HL-60 (cell line): ENCODE measurements at regions not wholly inside any gene's neighbourhood (a gene's known extent, or its start where the extent isn't known, plus 50 kb on each side); places are given as distances from the start of the nearest gene placed in this dataset.

Experiments used
- GABPA ChIP-seq: IDR thresholded peaks from 2 replicates; pipeline ENCODE4 v1.6.1; 2012; ENCODE audit warnings: low read depth
- POLR2AphosphoS5 ChIP-seq: IDR thresholded peaks from 2 replicates; pipeline ENCODE4 v1.6.1; 2012; ENCODE audit warnings: low read depth
- SPI1 ChIP-seq: IDR thresholded peaks from 2 replicates; pipeline ENCODE4 v1.6.1; 2012; ENCODE audit warnings: low read depth, mild to moderate bottlenecking, borderline replicate concordance
- TF ChIP-seq, protein P1 (sequence below): IDR thresholded peaks from one replicate; pipeline ENCODE4 v1.5.1; 2011; ENCODE audit warnings: low read length, control low read depth, inconsistent platforms; ENCODE audit not compliant: insufficient read depth
- TF ChIP-seq, protein P2 (sequence below): IDR thresholded peaks from 2 replicates; pipeline ENCODE4 v1.6.1; 2012; ENCODE audit warnings: low read depth; ENCODE audit not compliant: insufficient replicate concordance

DNA sequence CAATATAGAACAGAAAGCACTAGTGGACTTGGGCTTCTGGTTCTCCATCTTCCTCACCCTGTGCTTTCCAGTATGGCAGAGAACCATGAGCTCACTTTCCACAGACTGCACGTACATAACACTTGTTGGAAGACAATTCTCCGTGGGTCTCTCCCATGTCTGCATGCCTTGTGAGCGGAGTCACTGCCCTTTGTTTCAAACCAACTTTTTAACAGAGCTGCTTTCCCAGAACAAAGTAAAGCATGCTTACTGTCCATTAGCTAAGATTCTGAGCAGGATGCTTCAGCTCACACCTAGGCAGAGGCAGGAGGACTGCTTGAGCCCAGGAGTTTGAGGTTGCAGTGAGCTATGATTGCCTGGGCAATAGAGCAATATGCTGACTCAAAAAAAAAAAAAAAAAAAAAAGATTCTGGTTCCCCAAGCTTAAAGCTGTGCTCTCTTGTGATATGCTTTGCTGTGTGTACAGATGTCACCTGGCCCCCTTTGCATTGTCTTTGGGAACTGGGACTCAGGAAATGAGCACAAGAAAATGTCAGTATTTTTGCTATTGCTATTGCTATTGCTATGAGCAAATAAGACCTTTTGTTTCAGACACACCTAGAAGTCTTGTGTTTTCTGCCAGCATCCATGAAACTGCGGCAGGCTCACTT lies 54.6 kb upstream of the PTGR2 start:
- TF ChIP-seq, protein P1, sequence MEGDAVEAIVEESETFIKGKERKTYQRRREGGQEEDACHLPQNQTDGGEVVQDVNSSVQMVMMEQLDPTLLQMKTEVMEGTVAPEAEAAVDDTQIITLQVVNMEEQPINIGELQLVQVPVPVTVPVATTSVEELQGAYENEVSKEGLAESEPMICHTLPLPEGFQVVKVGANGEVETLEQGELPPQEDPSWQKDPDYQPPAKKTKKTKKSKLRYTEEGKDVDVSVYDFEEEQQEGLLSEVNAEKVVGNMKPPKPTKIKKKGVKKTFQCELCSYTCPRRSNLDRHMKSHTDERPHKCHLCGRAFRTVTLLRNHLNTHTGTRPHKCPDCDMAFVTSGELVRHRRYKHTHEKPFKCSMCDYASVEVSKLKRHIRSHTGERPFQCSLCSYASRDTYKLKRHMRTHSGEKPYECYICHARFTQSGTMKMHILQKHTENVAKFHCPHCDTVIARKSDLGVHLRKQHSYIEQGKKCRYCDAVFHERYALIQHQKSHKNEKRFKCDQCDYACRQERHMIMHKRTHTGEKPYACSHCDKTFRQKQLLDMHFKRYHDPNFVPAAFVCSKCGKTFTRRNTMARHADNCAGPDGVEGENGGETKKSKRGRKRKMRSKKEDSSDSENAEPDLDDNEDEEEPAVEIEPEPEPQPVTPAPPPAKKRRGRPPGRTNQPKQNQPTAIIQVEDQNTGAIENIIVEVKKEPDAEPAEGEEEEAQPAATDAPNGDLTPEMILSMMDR: no peak
- no peak for TF ChIP-seq GABPA
- no peak for TF ChIP-seq POLR2AphosphoS5
- TF ChIP-seq, protein P2, sequence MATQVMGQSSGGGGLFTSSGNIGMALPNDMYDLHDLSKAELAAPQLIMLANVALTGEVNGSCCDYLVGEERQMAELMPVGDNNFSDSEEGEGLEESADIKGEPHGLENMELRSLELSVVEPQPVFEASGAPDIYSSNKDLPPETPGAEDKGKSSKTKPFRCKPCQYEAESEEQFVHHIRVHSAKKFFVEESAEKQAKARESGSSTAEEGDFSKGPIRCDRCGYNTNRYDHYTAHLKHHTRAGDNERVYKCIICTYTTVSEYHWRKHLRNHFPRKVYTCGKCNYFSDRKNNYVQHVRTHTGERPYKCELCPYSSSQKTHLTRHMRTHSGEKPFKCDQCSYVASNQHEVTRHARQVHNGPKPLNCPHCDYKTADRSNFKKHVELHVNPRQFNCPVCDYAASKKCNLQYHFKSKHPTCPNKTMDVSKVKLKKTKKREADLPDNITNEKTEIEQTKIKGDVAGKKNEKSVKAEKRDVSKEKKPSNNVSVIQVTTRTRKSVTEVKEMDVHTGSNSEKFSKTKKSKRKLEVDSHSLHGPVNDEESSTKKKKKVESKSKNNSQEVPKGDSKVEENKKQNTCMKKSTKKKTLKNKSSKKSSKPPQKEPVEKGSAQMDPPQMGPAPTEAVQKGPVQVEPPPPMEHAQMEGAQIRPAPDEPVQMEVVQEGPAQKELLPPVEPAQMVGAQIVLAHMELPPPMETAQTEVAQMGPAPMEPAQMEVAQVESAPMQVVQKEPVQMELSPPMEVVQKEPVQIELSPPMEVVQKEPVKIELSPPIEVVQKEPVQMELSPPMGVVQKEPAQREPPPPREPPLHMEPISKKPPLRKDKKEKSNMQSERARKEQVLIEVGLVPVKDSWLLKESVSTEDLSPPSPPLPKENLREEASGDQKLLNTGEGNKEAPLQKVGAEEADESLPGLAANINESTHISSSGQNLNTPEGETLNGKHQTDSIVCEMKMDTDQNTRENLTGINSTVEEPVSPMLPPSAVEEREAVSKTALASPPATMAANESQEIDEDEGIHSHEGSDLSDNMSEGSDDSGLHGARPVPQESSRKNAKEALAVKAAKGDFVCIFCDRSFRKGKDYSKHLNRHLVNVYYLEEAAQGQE: no peak
- TF ChIP-seq SPI1: no peak
